NCI-H526 (cell line): ENCODE measurements at regions not wholly inside any gene's neighbourhood (a gene's known extent, or its start where the extent isn't known, plus 50 kb on each side); places are given as distances from the start of the nearest gene placed in this dataset.
"Not testable (repeated sequence)": the region's sequence is repeated elsewhere in the genome, so short reads cannot be mapped to it uniquely, and the experiment has no call there.

Experiments used
- DNase-seq, 2 experiments: peaks; one replicate each; lab custom pipeline; 2025; lab: John Stamatoyannopoulos, UW

DNA sequence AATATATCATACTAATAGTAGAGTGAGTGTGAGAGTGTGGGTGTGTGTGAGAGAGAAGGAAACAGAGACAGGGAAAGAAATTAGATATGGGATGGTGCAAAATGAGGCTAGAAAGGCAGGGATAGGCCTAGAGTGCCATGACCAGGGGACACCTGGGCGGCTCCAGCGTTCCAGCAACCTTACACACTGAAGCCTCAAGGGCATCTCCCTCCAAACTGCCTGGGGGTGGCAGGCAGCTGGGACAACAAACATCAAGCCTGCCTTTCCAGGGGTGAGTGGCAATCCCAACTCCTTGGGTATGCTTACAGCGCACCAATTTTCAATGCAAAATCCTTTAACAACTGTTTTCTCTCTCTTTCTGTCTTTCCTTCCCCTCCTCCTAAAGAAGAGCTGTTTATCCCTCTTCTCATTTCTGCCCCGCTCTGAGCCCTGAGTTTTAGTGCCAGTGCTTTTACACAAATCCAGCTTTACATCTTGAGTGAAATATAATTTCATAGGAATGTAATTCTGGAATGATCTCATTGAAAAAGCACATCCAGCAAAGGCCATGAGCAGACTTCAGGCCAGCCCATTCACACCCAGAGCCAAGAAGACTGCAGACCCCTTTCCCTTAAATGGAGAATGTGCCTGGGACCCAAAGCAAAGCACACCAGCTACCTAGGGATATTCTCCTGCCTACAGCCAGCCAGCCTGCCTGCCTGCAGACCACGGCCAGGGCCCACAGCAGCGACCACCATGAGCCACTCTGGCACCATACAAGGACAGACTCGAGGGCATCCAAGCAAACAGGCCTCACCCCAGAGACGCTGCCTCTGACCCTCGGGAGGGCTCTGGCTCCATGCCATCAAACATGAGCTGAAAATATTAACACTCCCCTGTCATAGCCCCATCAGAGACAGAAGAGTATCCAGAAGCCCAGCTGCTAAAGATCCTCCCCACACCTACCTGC is 90.3 kb downstream of the RPL27A start:
- DNase-seq: no peak

DNA sequence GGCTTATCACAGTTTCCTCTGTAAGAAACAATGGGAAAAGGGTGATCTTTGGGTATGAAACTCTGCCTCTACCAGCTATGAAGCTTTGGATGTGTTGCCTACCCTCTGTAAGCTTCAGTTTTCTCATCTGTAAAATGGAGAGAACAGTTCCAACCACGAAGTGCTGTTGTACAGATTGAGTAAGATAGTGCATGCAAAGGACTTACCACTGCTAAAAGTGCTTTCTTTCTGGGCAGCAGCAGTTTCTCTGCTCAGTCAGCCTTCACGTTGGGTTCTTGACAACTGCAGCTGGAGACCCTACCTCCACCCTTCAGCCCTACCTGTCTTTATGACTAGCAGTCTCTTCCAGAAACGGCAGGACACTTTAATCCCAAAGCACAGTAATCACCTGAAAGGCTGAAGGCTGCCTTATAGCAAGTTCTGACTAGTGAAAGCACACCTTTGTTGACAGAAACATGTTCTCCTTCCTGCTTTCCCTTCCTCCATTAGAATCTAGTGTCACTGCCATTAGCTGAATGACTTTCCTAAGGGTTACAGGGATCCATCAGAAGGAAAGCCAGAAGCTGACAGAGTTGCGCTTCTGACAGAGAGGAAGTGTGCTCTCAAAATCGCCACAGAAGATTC is 91.4 kb downstream of the RPL27A start:
- DNase-seq: no peak

DNA sequence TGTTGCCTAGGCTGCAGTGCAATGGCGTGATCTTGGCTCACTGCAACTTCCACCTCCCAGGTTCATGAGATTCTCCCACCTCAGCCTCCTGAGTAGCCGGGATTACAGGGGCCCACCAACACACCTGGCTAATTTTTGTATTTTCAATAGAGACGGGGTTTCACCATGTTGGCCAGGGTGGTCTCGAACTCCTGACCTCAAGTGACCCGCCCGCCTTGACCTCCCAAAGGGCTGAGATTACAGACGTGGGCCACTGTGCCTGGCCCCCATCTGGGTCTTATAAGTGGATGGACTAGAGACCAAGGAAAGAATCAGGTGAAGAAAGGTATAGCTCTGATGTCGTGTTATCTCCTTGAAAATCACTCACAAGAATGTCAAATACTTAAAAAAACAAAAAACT is 92.3 kb downstream of the RPL27A start:
- not testable (repeated sequence) for DNase-seq

DNA sequence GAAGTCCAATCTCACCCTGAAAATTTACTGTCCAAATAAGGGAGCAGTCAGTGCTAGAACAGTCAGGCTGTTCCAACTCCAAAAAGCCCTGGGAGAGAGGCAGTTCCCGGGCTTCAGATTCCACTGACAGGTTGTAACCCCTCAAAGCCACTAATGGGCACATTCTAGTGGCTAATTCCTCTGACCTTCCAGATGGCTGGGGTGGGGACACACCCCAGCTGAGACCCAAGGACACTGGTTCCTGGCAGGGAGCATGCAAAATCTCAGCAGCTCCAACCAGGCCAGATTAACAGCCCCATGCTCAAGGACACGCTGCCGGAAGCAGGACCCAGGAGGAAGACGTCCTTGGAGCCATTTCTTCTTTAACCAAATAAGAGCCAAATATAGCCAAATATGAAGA is 92.7 kb downstream of the RPL27A start:
- DNase-seq: no peak

DNA sequence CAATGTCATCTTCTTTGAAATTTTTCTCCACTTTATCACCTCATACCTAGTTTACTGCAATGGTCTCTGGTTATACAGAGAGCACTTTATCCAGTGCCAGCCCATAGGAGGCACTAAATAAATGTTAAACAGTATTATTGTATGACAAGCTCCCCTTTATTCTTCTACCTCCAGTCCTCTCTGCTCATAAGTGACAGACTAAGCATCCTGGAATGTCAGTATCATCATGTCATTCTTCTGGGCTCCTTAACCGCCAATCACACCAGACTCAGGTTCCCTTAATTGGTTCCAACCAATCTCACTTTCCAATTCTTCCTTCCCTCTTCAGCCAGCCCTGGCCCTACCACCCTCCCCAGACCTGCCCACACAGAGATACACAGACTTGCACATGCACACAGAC is 93.1 kb downstream of the RPL27A start:
- DNase-seq: no peak

DNA sequence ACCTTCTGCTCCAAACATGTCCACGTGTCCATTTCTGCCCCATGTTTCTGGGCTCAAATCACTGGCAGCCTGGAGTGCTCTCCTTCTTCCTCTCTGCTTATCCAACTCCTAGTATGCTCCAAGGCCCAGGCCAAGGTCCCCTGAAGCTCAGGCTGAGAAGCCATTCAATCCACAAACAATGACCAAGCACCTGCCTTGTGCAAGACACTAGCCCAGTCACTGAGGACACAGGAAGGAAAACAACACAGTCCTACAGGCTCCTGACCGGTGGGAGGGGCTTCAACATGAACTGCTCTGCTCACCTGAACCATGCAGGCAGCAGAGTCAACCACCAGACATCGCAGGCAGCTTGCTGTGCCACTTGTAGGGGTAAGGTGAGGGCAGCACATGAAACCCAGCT is 93.6 kb downstream of the RPL27A start:
- no peak for DNase-seq

DNA sequence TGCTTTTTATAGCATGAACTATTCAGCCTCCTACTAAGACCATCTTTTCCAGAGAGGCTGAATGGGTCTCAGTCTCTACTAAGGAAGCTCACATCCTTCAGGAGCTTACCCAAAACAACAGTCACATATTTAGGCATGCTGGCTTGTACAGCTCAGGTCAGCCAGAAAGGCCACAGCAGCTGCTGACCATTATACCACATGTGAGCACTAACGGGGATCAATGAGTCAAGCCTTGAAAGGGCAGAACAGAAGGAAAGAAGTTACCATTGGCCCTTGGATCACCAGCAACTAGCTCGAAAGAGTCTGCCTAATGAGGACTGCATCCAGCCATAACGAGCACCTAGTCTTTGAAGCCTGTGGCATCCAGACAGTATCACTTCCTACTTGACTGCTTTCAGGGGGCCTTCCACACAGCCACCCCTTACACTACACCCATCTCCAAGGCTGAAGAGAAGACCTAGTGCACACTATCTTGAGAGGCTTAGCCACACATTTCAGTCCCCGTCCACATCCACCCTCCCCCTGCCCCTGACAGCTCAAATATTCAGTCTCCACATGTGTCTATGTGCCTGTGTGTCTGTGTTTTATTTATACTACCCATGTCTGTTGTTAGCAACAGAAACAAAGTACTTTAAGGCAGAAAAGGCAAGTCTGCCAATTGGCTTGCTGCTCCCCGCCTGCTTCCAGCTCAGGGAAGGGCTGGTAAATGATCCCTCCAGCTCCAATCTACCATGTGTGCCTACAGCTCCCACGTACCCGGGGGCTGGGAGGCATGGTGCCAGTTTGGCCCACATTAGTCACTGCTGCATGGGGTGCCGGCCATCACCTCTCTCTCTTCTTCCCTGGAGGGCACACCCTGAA is 95.5 kb downstream of the RPL27A start:
- DNase-seq: no peak

DNA sequence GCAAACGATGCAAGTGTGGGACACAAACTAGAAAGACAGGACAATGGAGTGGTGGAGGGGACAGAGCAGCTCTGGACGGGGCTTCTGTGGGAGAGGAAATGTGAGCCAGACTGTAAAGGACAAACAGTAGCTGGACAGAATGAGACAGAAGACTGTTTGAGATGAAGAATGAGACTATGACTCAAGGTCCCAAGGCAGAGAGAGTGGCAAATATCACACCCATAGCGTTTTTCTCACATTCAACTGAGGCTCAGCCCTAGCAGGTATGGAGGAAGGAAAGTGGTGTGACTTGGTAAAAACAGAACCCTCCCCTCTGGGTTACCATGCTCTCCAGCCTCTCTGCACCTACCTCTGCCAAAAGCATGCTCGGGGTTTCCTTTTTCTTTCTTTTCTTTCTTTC is 96.5 kb downstream of the RPL27A start:
- DNase-seq: no peak

DNA sequence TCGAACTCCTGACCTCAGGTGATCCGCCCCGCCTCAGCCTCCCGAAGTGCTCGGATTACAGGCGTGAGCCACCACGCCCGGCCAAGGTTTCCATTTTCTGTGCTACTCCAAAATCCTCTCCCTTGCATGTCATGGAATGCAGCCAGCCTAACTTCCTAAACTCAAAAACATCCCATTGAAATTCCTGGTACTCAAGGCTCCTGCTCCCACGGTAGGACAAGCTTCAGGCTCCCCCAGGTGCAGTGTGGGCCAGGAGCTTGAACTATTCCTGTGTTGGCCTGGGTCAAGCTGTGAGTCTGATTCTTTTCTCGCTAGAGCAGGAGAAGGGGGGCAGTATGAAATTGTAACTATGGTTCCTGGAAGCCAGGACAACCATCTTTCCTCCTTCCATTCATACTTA is 97.1 kb downstream of the RPL27A start:
- no peak for DNase-seq

DNA sequence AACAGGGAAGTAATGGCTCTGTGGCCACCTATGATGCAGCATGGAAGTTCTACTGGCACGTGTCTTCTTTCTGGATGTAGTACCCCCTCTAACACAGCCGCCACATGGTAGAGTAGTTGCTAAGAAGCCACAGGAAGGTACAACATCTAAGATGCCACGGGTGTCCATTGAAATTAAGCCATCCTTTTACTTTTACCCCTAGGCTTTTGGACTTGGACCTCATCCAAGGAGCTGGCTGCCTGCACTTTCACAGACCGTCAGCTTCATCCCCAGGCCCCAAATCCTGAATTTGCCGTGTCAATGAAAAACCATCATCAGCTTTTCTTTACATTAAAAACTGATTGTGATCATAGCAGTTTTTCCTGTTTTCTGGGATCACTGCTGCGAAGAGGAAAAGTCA is 102.4 kb downstream of the RPL27A start:
- DNase-seq: no peak

DNA sequence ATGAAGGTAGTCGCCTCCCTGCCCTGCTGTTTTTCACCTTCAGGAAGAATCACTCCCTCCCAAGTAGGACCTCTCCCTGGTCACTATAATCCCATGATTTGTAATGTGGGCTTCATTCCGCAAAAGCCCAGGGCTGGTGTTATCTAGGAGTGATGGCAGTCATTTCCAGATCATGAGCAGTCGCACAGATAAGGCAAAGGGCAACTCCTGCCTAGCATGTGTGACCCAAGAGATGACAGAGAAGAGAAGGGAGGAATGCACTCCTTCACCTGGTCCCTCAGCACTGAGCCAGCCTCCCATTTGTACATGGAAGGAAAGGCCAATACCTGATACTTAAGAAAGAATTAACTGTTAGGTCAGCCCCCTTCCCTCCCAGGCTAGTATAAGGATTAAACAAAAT is 102.9 kb downstream of the RPL27A start:
- no peak for DNase-seq

DNA sequence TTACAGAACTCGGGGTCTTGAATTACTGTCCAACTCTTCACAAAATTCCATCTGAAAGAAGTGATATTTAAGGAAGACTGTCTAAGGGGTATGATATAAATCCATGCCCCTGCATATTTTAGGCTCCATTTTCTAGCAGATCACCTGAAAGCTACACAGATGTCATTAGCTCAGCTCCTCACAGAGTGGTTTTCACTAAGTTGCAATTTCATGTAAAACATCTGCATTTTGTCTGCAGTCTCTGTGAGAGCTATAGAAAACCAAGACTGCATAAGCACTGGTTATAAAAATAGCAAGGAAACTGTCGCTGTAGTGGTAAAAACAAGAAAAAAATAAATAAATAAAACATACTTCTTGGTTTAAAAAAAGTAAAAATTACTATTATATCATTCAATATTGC is 103.4 kb downstream of the RPL27A start:
- DNase-seq: no peak

DNA sequence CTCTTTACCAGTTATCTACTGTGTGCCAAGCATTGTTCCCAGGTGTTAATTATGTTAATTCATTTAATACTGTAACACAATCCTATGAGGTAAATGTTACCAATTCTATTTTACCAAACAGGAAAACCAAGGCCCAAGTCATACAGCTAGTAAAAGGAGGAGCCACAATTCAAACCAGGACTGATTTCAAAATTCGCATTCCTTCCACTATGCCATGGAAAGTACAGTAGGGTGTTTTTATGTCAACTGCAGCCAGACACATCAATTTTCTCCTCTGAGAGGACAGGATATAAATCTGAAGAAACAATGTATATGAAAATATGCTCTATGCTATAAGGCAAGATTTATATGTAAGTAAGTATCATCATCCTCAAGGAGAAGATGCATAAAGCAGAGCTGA is 104.3 kb downstream of the RPL27A start:
- DNase-seq: no peak

DNA sequence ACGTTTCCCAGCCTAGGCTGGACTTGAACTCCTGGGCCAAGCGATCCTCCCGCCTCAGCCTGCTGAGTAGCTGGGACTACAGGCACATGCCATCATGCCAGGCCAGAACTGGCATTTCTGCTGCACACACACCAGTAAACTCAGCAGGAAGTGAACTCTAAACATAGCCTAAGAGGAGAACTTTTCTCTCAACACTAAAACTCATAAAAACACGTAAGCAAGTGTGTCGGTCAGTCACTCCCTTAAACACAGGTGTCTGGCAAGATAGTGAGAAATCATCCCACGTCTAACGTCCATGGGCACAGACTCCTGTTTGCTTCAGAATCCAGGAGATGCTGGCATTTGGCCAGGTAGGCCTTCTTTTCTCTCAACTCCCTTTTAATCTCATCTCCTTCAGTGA is 104.8 kb downstream of the RPL27A start:
- DNase-seq: no peak

DNA sequence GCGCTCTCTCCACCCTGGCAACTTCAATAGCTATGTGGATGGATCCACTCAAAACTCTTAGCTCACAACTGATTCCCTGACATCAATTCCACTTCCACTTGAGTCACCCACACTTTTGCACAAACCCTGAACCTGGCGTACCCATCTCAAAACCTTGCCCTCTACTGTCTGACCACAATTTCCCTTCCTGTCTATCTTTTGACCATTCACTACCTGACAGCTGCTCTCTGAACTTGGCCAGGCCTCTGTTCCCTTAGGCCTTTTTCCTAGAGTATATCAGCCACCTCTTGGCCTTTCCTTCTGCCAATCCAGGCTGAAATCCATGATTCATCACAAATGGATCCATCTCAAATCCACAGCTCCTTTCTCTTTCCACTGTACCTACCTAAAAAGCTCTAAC is 106.0 kb downstream of the RPL27A start:
- no peak for DNase-seq

DNA sequence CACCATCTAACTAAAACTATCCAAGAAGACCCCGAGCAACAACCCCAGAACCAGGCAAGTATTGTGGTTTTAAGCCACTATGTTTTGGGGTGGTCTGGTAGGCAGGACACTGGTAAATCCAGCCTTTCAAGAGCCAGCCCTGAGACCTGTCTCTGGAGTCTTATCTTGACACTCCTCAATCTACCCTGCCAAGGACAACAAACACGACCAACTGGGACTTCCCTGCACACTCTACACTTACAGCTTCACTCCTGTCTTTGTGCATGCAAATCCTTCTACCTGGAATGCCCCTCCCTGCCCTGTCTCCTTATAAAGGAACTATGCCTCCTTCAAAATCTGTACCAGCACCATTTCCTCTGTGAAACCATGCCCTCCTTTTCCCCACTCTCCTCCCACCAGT is 107.3 kb downstream of the RPL27A start:
- no peak for DNase-seq

DNA sequence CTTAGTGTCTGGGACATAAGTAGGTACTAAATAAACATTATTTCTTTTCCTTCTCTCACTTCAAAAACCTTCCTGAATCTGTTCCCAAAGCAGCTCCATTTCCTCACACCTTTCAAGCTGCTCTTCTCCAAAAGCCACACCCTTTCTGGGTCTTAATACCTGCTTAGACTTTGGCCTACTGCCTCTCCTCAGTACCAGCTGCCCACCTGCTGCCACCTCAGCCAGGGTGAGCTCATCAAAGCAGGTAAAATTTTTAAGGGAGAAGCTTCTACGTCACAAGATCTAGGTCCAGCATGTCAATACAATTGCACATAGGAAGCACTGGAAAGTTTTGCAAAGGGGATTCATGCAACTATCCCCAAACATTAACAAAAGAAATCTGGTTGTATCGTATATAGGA is 108.4 kb downstream of the RPL27A start:
- DNase-seq: no peak

DNA sequence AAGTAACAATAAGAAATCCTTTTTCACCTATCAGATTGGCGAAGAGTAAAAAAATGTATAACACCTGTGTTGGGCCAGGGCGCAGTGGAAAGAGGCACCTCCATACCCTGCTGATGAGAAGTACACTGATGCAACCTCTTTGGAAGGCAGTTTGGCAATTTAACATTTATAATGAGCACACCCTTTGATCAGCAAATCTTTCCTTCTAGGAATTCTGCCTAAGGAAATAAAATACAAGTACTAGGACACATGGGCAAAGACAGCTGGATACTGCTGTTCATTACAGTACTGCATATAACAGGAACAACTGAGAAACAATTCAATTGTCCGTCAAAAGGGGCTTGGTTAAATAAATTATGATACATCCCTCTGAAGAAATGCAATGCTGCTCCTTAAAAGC is 110.1 kb downstream of the RPL27A start:
- no peak for DNase-seq

DNA sequence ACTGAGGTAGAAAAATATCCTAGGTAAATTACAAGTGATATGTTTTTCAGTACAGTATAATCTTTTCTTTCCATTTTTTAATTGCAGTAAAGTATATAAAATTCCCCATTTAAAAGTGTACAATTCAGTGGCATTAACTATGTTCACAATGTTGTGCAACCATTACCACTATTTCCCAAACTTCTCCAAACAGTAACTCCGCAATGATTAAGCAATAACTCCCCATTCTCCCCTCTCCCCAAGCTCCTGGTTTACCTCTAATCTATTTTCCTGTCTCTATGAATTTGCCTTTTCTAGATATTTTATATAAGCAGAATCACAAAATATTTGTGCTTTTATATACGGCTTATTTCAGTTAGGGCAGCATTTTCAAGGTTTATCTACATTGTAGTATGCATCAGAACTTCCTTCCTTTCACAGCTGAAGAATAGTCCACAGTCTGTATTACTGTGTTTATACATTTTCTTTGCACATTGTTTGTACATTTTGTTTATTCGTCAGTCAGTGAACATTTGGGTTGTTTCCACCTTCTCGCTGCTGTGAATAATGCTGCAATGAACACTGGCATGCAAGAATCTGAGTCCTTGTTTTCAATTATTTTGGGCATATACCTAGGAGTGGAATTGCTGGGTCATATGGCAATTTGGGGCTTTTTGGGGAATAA is 110.7 kb downstream of the RPL27A start:
- DNase-seq: no peak

DNA sequence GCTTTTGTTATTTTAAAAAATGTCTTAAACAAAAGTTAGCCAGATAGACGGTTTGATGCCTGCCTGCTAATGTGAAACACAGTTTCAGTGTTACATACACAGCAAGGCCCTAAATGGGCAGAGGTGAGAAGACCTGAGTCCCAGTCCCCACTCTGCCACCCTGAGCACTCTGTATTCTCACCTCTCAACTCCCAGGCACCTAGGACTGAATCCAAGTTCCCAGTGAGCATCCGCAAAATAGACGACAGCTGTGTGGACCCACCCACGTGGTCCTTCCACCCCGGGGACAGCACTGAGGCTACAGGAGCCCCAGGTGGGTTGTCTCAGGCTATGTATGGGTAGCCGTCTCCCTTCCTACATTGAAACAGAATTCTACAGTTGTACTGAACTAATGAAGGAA is 111.5 kb downstream of the RPL27A start:
- DNase-seq: peak; percentile 43 to 68

DNA sequence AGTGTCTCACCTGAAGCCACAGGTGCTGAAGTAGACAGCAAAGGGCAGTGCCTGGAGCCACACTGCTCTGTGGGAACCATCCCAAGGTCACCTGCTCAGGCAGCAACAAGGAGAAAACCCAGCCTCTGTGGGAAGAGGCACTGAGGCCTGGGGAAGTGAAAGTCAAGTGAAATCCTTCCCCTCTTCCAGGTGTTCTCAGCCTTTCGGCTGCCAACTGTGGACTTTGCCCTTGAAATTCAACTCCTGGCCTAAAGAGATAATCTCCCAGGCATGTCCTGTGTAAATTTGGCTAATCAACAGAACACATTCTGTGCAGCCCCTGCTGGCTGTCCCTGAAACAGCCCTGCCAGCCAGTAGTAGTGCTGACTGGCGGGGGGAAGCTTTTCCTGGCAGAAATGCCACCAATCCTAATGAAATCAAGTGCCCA is 112.1 kb downstream of the RPL27A start:
- peak; percentile 91 to 94 for DNase-seq

DNA sequence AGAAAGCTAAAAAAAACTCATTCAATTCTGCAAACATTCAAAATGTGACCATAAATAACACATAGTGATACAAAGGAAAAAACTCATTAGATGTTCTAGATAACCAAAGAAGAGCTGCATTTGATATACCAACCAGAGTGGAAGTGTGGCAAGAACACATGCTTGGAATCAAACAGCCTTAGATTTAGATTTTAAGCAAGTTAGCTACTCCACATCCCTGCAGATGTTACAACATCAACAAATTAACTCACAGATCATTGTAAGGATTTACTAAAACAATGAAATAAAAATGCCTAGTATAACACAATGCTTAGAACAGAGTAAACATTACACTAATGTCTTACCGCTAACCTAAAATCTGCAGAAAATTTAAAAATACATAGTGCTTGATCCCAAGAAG is 114.0 kb upstream of the AKIP1 start:
- no peak for DNase-seq
